Adrenal gland (tissue), 5 donors: ENCODE measurements at regions not wholly inside any gene's neighbourhood (a gene's known extent, or its start where the extent isn't known, plus 50 kb on each side); places are given as distances from the start of the nearest gene placed in this dataset.

Source experiments
- POLR2A ChIP-seq, 2 donors: fragments of 450-650 bp; IDR thresholded peaks; one replicate each; pipeline ENCODE4 v1.6.1; 2017; ENCODE audit warnings: antibody characterized with exemption in 2 of 2, mild to moderate bottlenecking in 2 of 2, moderate library complexity in 1 of 2
- TF ChIP-seq, protein P1 (sequence below), 6 experiments: fragments of 450-650 bp in 4 of 6; fragments of 200-600 bp in 2 of 6; sonication (generic) in 1 of 6; IDR thresholded peaks; 1 replicate in 5 of 6; 2 replicates in 1 of 6; pipeline versions ENCODE4 v1.5.1 to v1.8.0; 2016 to 2021; ENCODE audit warnings: antibody characterized with exemption in 6 of 6, mild to moderate bottlenecking in 2 of 6, moderate library complexity in 1 of 6
- donor health status: DM: no; HTN: no; CAD: no.

DNA sequence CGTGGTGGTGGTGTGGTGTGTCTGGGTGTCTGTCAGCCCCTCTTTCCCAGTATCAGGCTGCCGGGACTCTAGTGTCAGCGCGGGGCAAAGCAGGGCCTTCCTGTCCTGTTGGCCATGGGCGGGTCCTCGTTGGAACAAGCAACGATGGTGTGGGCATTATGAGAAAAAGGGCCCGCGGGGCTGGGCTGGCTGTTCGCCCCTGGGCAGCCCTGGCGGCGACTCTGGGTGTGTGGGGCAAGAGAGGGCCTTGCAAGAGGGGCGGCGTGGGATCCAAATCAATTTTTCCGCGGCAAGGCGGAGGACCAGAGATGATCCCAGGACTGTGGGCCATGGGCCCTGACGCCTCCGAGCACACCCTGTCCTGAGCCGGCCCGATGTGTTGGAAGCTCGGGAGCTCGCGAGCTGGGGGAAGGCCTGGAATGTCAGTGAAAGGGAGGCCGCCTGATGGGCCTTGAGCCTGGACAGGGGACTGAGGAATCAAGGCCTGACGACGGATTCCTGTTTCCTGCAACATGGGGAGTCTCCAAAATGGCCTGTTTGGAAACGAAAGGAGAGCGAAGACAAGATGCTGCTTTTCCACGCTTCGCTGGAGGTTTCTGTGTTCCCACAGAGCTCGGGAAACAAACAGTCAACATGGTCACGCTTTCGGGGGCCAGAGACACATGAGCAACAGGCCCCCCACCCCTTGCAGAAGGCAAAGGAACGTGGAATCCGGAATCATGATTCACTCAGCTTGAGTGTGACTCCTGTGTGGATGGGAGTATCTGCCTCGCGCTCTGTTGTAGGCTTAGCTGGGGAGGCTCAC is 364.7 kb upstream of the DEFB115 start:
- TF ChIP-seq, protein P1, sequence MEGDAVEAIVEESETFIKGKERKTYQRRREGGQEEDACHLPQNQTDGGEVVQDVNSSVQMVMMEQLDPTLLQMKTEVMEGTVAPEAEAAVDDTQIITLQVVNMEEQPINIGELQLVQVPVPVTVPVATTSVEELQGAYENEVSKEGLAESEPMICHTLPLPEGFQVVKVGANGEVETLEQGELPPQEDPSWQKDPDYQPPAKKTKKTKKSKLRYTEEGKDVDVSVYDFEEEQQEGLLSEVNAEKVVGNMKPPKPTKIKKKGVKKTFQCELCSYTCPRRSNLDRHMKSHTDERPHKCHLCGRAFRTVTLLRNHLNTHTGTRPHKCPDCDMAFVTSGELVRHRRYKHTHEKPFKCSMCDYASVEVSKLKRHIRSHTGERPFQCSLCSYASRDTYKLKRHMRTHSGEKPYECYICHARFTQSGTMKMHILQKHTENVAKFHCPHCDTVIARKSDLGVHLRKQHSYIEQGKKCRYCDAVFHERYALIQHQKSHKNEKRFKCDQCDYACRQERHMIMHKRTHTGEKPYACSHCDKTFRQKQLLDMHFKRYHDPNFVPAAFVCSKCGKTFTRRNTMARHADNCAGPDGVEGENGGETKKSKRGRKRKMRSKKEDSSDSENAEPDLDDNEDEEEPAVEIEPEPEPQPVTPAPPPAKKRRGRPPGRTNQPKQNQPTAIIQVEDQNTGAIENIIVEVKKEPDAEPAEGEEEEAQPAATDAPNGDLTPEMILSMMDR (IDR thresholded peaks at IDR 0.05), result no peak
- no peak for TF ChIP-seq POLR2A (IDR thresholded peaks at IDR 0.05)
